ENCODE measurements at regions not wholly inside any gene's neighbourhood (a gene's known extent, or its start where the extent isn't known, plus 50 kb on each side); places are given as distances from the start of the nearest gene placed in this dataset.

GRCh38 chr2:7419814-7420311, 502.7 kb downstream of the RNF144A start:
- H3K27me3 ChIP-seq (ENCODE audit: insufficient read depth, low read length) = no peaks in the 10 kb centered on the region
- no peaks in the 10 kb centered on the region for H3K4me1 ChIP-seq (ENCODE audit: insufficient read depth, low read length)
- no peak overlapping the region for H4K8ac ChIP-seq (replicated peaks; ENCODE audit: insufficient read length, low read depth, low read length)
- H3K27ac ChIP-seq (ENCODE audit: insufficient read length, low read depth, low read length) = no peak overlapping the region
- H2BK12ac ChIP-seq (ENCODE audit: insufficient read length, low read depth, low read length) = no peak overlapping the region
- no peak overlapping the region for H2BK120ac ChIP-seq (ENCODE audit: low read depth, low read length, poor library complexity, severe bottlenecking)
- no peak overlapping the region for H3K4ac ChIP-seq (ENCODE audit: low read depth, low read length)
- H3K9me3 Mint-ChIP-seq = peaks cover 0 to 3% of the 10 kb centered on the region in 2 experiments; a peak in 2 of 5 replicates
- H3T11ph ChIP-seq (ENCODE audit: low read length) = no peak overlapping the region
- no CpG with 5 or more reads among the region's 1 CpG for WGBS (ENCODE audit: extremely low coverage, insufficient read length, low lambda C conversion rate)
- H3K23ac ChIP-seq (ENCODE audit: insufficient read length, low read depth, low read length) = no peak overlapping the region
- no peak overlapping the region for H3K27ac Mint-ChIP-seq
- no peak overlapping the region for H3K14ac ChIP-seq (ENCODE audit: insufficient read depth, low read length)
- no peak overlapping the region for H2BK20ac ChIP-seq (ENCODE audit: low read depth, low read length, poor library complexity, severe bottlenecking)
- H3K4me2 ChIP-seq (ENCODE audit: insufficient read depth, insufficient read length, low read length) = no peak overlapping the region
- no peak for TF ChIP-seq CTCF (conservative IDR thresholded peaks at IDR 0.05)
- H3K79me1 ChIP-seq (ENCODE audit: insufficient read depth, low read depth, low read length, poor library complexity, severe bottlenecking) = no peaks in the 10 kb centered on the region
- H3K27me3 Mint-ChIP-seq (ENCODE audit: low read depth) = no peaks in the 10 kb centered on the region
- no peak overlapping the region for H2AFZ ChIP-seq (ENCODE audit: low read length)
- H2BK15ac ChIP-seq (ENCODE audit: low read depth, low read length) = no peak overlapping the region
- no peak overlapping the region for H3K9ac ChIP-seq (ENCODE audit: extremely low read depth, insufficient read length, low read length)
- no peaks in the 10 kb centered on the region for H3K9me3 ChIP-seq (ENCODE audit: control insufficient read depth, low read depth, low read length)
- no peak overlapping the region for H3K4me3 Mint-ChIP-seq
- DNase-seq = no peak
- H3K79me2 ChIP-seq (ENCODE audit: insufficient read depth, low read length) = no peaks in the 10 kb centered on the region
- H3K18ac ChIP-seq (ENCODE audit: insufficient read length, low read depth, low read length) = no peak overlapping the region
- H3K56ac ChIP-seq (ENCODE audit: insufficient read length, low read depth, low read length) = no peak overlapping the region
- no peaks in the 10 kb centered on the region for H4K20me1 ChIP-seq (ENCODE audit: control insufficient read depth, insufficient read depth, insufficient read length)
- H4K91ac ChIP-seq (ENCODE audit: insufficient read length, low read depth, low read length) = no peak overlapping the region
- H2BK5ac ChIP-seq (ENCODE audit: insufficient read length, low read length) = no peak overlapping the region
- no peaks in the 10 kb centered on the region for H3K23me2 ChIP-seq (ENCODE audit: insufficient read length, low read depth, low read length, poor library complexity, severe bottlenecking)
- H4K5ac ChIP-seq (ENCODE audit: insufficient read length, low read depth, low read length) = no peak overlapping the region
- peaks cover 0 to 2% (median 0%) of the 10 kb centered on the region in 3 experiments; a peak in 2 of 7 replicates for H3K36me3 Mint-ChIP-seq (ENCODE audit: insufficient read depth in 1 of 3, low read depth in 3 of 3)
- H3K4me1 Mint-ChIP-seq = peaks cover 5 to 6% of the 10 kb centered on the region in 2 experiments; a peak in 3 of 4 replicates
- no peak overlapping the region for H2AK5ac ChIP-seq (ENCODE audit: insufficient read length, low read length)

Measured in H9 (cell line).